H9 (cell line): ENCODE measurements at regions not wholly inside any gene's neighbourhood (a gene's known extent, or its start where the extent isn't known, plus 50 kb on each side); places are given as distances from the start of the nearest gene placed in this dataset.

Experiments used
- DNase-seq: peaks from one replicate; pipeline ENCODE4 v3.0.0-alpha.2; 2017
- H2AFZ ChIP-seq: one replicate; pipeline ENCODE4 v1.6.1; 2013; ENCODE audit warnings: mild to moderate bottlenecking, low read length, control low read depth, moderate library complexity
- H2AK5ac ChIP-seq: 2 replicates; pipeline ENCODE4 v1.6.1; 2013; ENCODE audit warnings: low read length, control low read depth, mixed read lengths; ENCODE audit not compliant: insufficient read length
- H2BK120ac ChIP-seq: one replicate; pipeline ENCODE4 v1.6.1; 2013; ENCODE audit warnings: low read depth, mild to moderate bottlenecking, low read length, control low read depth, inconsistent platforms; ENCODE audit not compliant: poor library complexity, severe bottlenecking
- H2BK12ac ChIP-seq: 2 replicates; pipeline ENCODE4 v1.6.1; 2013; ENCODE audit warnings: low read length, control low read depth, mixed read lengths, low read depth; ENCODE audit not compliant: insufficient read length
- H2BK15ac ChIP-seq: 2 replicates; pipeline ENCODE4 v1.6.1; 2013; ENCODE audit warnings: low read depth, low read length, control low read depth
- H2BK20ac ChIP-seq: one replicate; pipeline ENCODE4 v1.6.1; 2013; ENCODE audit warnings: low read depth, mild to moderate bottlenecking, low read length, control low read depth, inconsistent platforms; ENCODE audit not compliant: poor library complexity, severe bottlenecking
- H2BK5ac ChIP-seq: 2 replicates; pipeline ENCODE4 v1.6.1; 2013; ENCODE audit warnings: low read length, control low read depth, mixed read lengths; ENCODE audit not compliant: insufficient read length
- H3K14ac ChIP-seq: 2 replicates; pipeline ENCODE4 v1.6.1; 2013; ENCODE audit warnings: low read length, control low read depth; ENCODE audit not compliant: insufficient read depth
- H3K18ac ChIP-seq: 2 replicates; pipeline ENCODE4 v1.6.1; 2013; ENCODE audit warnings: low read depth, mild to moderate bottlenecking, mixed read lengths, low read length, control low read depth; ENCODE audit not compliant: insufficient read length
- H3K23ac ChIP-seq: 2 replicates; pipeline ENCODE4 v1.6.1; 2013; ENCODE audit warnings: low read length, control low read depth, mixed read lengths, low read depth; ENCODE audit not compliant: insufficient read length
- H3K23me2 ChIP-seq: 2 replicates; pipeline ENCODE4 v1.6.1; 2013; ENCODE audit warnings: low read depth, mild to moderate bottlenecking, mixed read lengths, low read length, control low read depth; ENCODE audit not compliant: insufficient read length, poor library complexity, severe bottlenecking
- H3K27ac ChIP-seq: 2 replicates; pipeline ENCODE4 v1.5.1; 2013; ENCODE audit warnings: low read length, control low read depth, mixed read lengths, low read depth; ENCODE audit not compliant: insufficient read length
- H3K27me3 ChIP-seq: 2 replicates; pipeline ENCODE4 v1.6.1; 2013; ENCODE audit warnings: low read length, control low read depth, inconsistent platforms; ENCODE audit not compliant: insufficient read depth
- H3K4ac ChIP-seq: 2 replicates; pipeline ENCODE4 v1.6.1; 2013; ENCODE audit warnings: low read depth, mild to moderate bottlenecking, control low read depth, inconsistent platforms, low read length, moderate library complexity
- H3K4me1 ChIP-seq: 2 replicates; pipeline ENCODE4 v1.6.1; 2013; ENCODE audit warnings: low read length, control low read depth, inconsistent platforms; ENCODE audit not compliant: insufficient read depth
- H3K4me2 ChIP-seq: 2 replicates; pipeline ENCODE4 v1.6.1; 2013; ENCODE audit warnings: low read length, control low read depth, mixed read lengths; ENCODE audit not compliant: insufficient read length, insufficient read depth
- H3K56ac ChIP-seq: 2 replicates; pipeline ENCODE4 v1.6.1; 2013; ENCODE audit warnings: low read depth, mild to moderate bottlenecking, mixed read lengths, low read length, control low read depth; ENCODE audit not compliant: insufficient read length
- H3K79me1 ChIP-seq: 2 replicates; pipeline ENCODE4 v1.6.1; 2013; ENCODE audit warnings: low read depth, mild to moderate bottlenecking, moderate library complexity, low read length, control low read depth, inconsistent platforms; ENCODE audit not compliant: insufficient read depth, poor library complexity, severe bottlenecking
- H3K79me2 ChIP-seq: 2 replicates; pipeline ENCODE4 v1.6.1; 2013; ENCODE audit warnings: low read length, control low read depth, inconsistent platforms; ENCODE audit not compliant: insufficient read depth
- H3K9ac ChIP-seq: 2 replicates; pipeline ENCODE4 v1.6.1; 2013; ENCODE audit warnings: low read length, control low read depth, mixed read lengths; ENCODE audit not compliant: insufficient read length; ENCODE audit errors: extremely low read depth
- H3K9me3 ChIP-seq: one replicate; pipeline ENCODE4 v1.6.1; 2013; ENCODE audit warnings: low read depth, low read length, inconsistent platforms; ENCODE audit not compliant: control insufficient read depth
- H3T11ph ChIP-seq: one replicate; pipeline ENCODE4 v1.6.1; 2013; ENCODE audit warnings: mild to moderate bottlenecking, low read length, control low read depth, inconsistent platforms
- H4K20me1 ChIP-seq: one replicate; pipeline ENCODE4 v1.6.1; 2013; ENCODE audit not compliant: control insufficient read depth, insufficient read length, insufficient read depth
- H4K5ac ChIP-seq: 2 replicates; pipeline ENCODE4 v1.6.1; 2013; ENCODE audit warnings: low read depth, mild to moderate bottlenecking, mixed read lengths, low read length, control low read depth; ENCODE audit not compliant: insufficient read length
- H4K8ac ChIP-seq: replicated peaks from 2 replicates; pipeline ENCODE4 v1.6.1; 2013; ENCODE audit warnings: low read length, control low read depth, mixed read lengths, low read depth; ENCODE audit not compliant: insufficient read length
- H4K91ac ChIP-seq: 2 replicates; pipeline ENCODE4 v1.6.1; 2013; ENCODE audit warnings: low read depth, mild to moderate bottlenecking, moderate library complexity, mixed read lengths, low read length, control low read depth; ENCODE audit not compliant: insufficient read length
- H3K27ac Mint-ChIP-seq, 3 experiments: 2 replicates in 2 of 3; 3 replicates in 1 of 3; pipeline ENCODE4 v1.8.0; 2020 to 2021; ENCODE audit warnings: mixed read lengths in 3 of 3, mild to moderate bottlenecking in 1 of 3, moderate library complexity in 1 of 3
- H3K27me3 Mint-ChIP-seq: 2 replicates; pipeline ENCODE4 v1.8.0; 2021; ENCODE audit warnings: low read depth, mild to moderate bottlenecking, moderate library complexity, mixed read lengths
- H3K36me3 Mint-ChIP-seq, 3 experiments: 2 replicates in 2 of 3; 3 replicates in 1 of 3; pipeline ENCODE4 v1.8.0; 2020 to 2021; ENCODE audit warnings: low read depth in 3 of 3, mixed read lengths in 3 of 3; ENCODE audit not compliant: insufficient read depth in 1 of 3
- H3K4me1 Mint-ChIP-seq, 2 experiments: 2 replicates each; pipeline ENCODE4 v1.8.0; 2020; ENCODE audit warnings: mixed read lengths in 2 of 2
- H3K4me3 Mint-ChIP-seq, 2 experiments: 2 replicates in 1 of 2; 3 replicates in 1 of 2; pipeline ENCODE4 v1.8.0; 2020 to 2021; ENCODE audit warnings: mild to moderate bottlenecking in 2 of 2, mixed read lengths in 2 of 2, moderate library complexity in 1 of 2
- H3K9me3 Mint-ChIP-seq, 2 experiments: 2 replicates in 1 of 2; 3 replicates in 1 of 2; pipeline ENCODE4 v1.8.0; 2020; ENCODE audit warnings: mild to moderate bottlenecking in 2 of 2, mixed read lengths in 2 of 2, moderate library complexity in 1 of 2
- WGBS: extraction: QIAGEN DNeasy Blood & Tissue Kit; methylation state at CpG from one replicate; pipeline ENCODE4 v1.1.7; 2013; ENCODE audit warnings: missing lambda C conversion rate, low lambda C conversion rate, mixed read lengths; ENCODE audit not compliant: insufficient read length; ENCODE audit errors: extremely low coverage; 5-methylcytosine and 5-hydroxymethylcytosine counted together
- TF ChIP-seq, protein P1 (sequence below): fragments of 200-600 bp; sonication (generic); conservative IDR thresholded peaks from 3 replicates; pipeline ENCODE4 v1.8.0; 2021; ENCODE audit warnings: antibody characterized with exemption, mild to moderate bottlenecking

DNA sequence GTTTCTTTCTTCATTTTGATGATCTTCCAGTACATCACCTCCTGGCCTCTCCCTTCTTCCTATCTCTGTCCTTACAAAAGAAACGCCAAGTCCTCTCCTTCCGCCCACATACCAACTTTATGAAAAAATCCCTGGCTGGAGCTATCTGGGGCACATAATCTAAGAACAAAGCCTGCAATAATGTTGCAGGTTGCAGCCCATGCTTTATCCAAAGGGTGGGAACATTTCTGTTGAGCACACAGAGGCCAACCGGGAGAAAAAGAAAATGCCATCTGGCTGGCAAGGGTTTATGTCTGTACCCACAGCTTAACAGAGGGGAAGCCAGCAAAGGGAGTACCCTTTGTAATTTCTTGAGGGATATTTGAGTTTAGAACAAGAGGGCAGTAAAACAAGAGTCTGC lies 409.6 kb downstream of the SOX9 start:
- no peaks in the 10 kb centered on the region for H3K79me1 ChIP-seq
- peaks cover 6 to 11% of the 10 kb centered on the region in 2 experiments for H3K9me3 Mint-ChIP-seq
- H2BK120ac ChIP-seq, result no peak overlapping the region
- no peaks in the 10 kb centered on the region for H3K79me2 ChIP-seq
- no peak overlapping the region for H3T11ph ChIP-seq
- no peak overlapping the region for H2BK5ac ChIP-seq
- H3K27me3 Mint-ChIP-seq, result no peaks in the 10 kb centered on the region; the same call in 1 of the 2 replicates
- H3K9ac ChIP-seq, result no peak overlapping the region
- H3K27ac ChIP-seq, result no peak overlapping the region
- H3K4me1 ChIP-seq, result no peaks in the 10 kb centered on the region
- H3K27ac Mint-ChIP-seq, result no peak overlapping the region
- no peak overlapping the region for H3K4ac ChIP-seq
- peaks cover 0 to 8% of the 10 kb centered on the region in 2 experiments; a peak in 2 of 4 replicates for H3K4me1 Mint-ChIP-seq
- H2BK20ac ChIP-seq, result no peak overlapping the region
- TF ChIP-seq, protein P1, sequence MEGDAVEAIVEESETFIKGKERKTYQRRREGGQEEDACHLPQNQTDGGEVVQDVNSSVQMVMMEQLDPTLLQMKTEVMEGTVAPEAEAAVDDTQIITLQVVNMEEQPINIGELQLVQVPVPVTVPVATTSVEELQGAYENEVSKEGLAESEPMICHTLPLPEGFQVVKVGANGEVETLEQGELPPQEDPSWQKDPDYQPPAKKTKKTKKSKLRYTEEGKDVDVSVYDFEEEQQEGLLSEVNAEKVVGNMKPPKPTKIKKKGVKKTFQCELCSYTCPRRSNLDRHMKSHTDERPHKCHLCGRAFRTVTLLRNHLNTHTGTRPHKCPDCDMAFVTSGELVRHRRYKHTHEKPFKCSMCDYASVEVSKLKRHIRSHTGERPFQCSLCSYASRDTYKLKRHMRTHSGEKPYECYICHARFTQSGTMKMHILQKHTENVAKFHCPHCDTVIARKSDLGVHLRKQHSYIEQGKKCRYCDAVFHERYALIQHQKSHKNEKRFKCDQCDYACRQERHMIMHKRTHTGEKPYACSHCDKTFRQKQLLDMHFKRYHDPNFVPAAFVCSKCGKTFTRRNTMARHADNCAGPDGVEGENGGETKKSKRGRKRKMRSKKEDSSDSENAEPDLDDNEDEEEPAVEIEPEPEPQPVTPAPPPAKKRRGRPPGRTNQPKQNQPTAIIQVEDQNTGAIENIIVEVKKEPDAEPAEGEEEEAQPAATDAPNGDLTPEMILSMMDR, result no peak
- DNase-seq, result no peak
- H3K4me3 Mint-ChIP-seq, result no peak overlapping the region
- H3K18ac ChIP-seq, result no peak overlapping the region
- H3K23ac ChIP-seq, result no peak overlapping the region
- H3K9me3 ChIP-seq, result no peaks in the 10 kb centered on the region
- H3K27me3 ChIP-seq, result no peaks in the 10 kb centered on the region
- no peak overlapping the region for H4K5ac ChIP-seq
- no peaks in the 10 kb centered on the region for H3K23me2 ChIP-seq
- no peak overlapping the region for H4K8ac ChIP-seq
- no peak overlapping the region for H4K91ac ChIP-seq
- H3K14ac ChIP-seq, result no peak overlapping the region
- no peaks in the 10 kb centered on the region for H4K20me1 ChIP-seq
- H2BK12ac ChIP-seq, result no peak overlapping the region
- peaks cover 0 to 10% (median 5%) of the 10 kb centered on the region in 3 experiments; a peak in 4 of 7 replicates for H3K36me3 Mint-ChIP-seq
- H3K56ac ChIP-seq, result no peak overlapping the region
- no peak overlapping the region for H3K4me2 ChIP-seq
- H2BK15ac ChIP-seq, result no peak overlapping the region
- no CpG with 5 or more reads among the region's 3 CpGs for WGBS
- H2AK5ac ChIP-seq, result no peak overlapping the region
- H2AFZ ChIP-seq, result no peak overlapping the region
